ENCODE measurements at regions not wholly inside any gene's neighbourhood (a gene's known extent, or its start where the extent isn't known, plus 50 kb on each side); places are given as distances from the start of the nearest gene placed in this dataset.

GRCh38 chr4:138666366-138666765 is 349.2 kb upstream of the NOCT start:
- no peak overlapping the region for H3K4me2 ChIP-seq (ENCODE audit: low read length)
- no peak overlapping the region for H3K27ac ChIP-seq (ENCODE audit: low read length)
- no peaks in the 10 kb centered on the region for H3K27me3 ChIP-seq (ENCODE audit: low read length)
- peaks cover 7% of the 10 kb centered on the region; the same call in 1 of the 2 replicates for H3K4me1 ChIP-seq (ENCODE audit: insufficient read depth, low read length)
- no TSS peak for BruUV-seq (replicated peaks)
- H3K9ac ChIP-seq (ENCODE audit: low read length): no peak overlapping the region
- no peaks in the 10 kb centered on the region for H3K9me2 ChIP-seq (replicated peaks; ENCODE audit: low read length)
- H3K36me3 ChIP-seq (ENCODE audit: low read depth, low read length): no peaks in the 10 kb centered on the region
- POLR2A ChIA-PET (ENCODE audit: unreplicated experiment): no interaction called here
- intact Hi-C loops (cut with micrococcal nuclease): no loop called here
- H2AFZ ChIP-seq (ENCODE audit: low read length): no peak overlapping the region
- ATAC-seq (no peak), DNase-seq (no peak)
- CTCF ChIA-PET: no interaction called here
- no peaks in the 10 kb centered on the region for H3K79me2 ChIP-seq (ENCODE audit: low read length)
- TF ChIP-seq EZH2 (IDR thresholded peaks at IDR 0.05; ENCODE audit: low read length, unreplicated experiment) (no peak), CTCF (conservative IDR thresholded peaks at IDR 0.05; ENCODE audit: low read depth, low read length) (no peak), EZH2phosphoT487 (IDR thresholded peaks at IDR 0.05; ENCODE audit: borderline replicate concordance, low read length) (no peak)
- no peaks in the 10 kb centered on the region for H4K20me1 ChIP-seq (ENCODE audit: low read length)
- H3K9me3 ChIP-seq (ENCODE audit: low read length): no peaks in the 10 kb centered on the region
- H3K4me3 ChIP-seq (ENCODE audit: low read length): no peak overlapping the region
- H3F3A ChIP-seq (ENCODE audit: low read length, unreplicated experiment): no peaks in the 10 kb centered on the region

- Histone ChIP-seq H3K9me3 (ENCODE audit: low read length) (no peaks in the 10 kb centered on the region), H3K4me3 (ENCODE audit: low read length) (no peak overlapping the region), H4K20me1 (ENCODE audit: low read length) (no peaks in the 10 kb centered on the region), H3F3A (ENCODE audit: low read length, unreplicated experiment) (no peaks in the 10 kb centered on the region), H3K4me2 (ENCODE audit: low read length) (no peak overlapping the region), H2AFZ (ENCODE audit: low read length) (no peak overlapping the region), H3K79me2 (ENCODE audit: low read length) (no peaks in the 10 kb centered on the region), H3K27me3 (ENCODE audit: low read length) (no peaks in the 10 kb centered on the region), H3K9ac (ENCODE audit: low read length) (no peak overlapping the region), H3K36me3 (ENCODE audit: low read depth, low read length) (no peaks in the 10 kb centered on the region), H3K27ac (ENCODE audit: low read length) (no peak overlapping the region), H3K9me2 (replicated peaks; ENCODE audit: low read length) (no peaks in the 10 kb centered on the region), H3K4me1 (ENCODE audit: insufficient read depth, low read length) (peaks cover 7% of the 10 kb centered on the region; the same call in 1 of the 2 replicates)
- ChIA-PET POLR2A (ENCODE audit: unreplicated experiment) (no interaction called here), CTCF (no interaction called here)
- ATAC-seq (no peak), DNase-seq (no peak)
- TF ChIP-seq EZH2 (IDR thresholded peaks at IDR 0.05; ENCODE audit: low read length, unreplicated experiment) (no peak), CTCF (conservative IDR thresholded peaks at IDR 0.05; ENCODE audit: low read depth, low read length) (no peak), EZH2phosphoT487 (IDR thresholded peaks at IDR 0.05; ENCODE audit: borderline replicate concordance, low read length) (no peak)
- BruUV-seq (replicated peaks): no TSS peak
- intact Hi-C loops (cut with micrococcal nuclease): no loop called here
Observed at GRCh38 chr4:138665851-138666250, 349.7 kb upstream of the NOCT start.

- BruUV-seq (replicated peaks): no TSS peak
- Histone ChIP-seq H3K4me1 (ENCODE audit: insufficient read depth, low read length) (peaks cover 17% of the 10 kb centered on the region), H3K79me2 (ENCODE audit: low read length) (no peaks in the 10 kb centered on the region), H2AFZ (ENCODE audit: low read length) (no peak overlapping the region), H3K4me2 (ENCODE audit: low read length) (no peak overlapping the region), H3F3A (ENCODE audit: low read length, unreplicated experiment) (no peaks in the 10 kb centered on the region), H3K9ac (ENCODE audit: low read length) (no peak overlapping the region), H3K4me3 (ENCODE audit: low read length) (no peak overlapping the region), H3K36me3 (ENCODE audit: low read depth, low read length) (no peaks in the 10 kb centered on the region), H3K27ac (ENCODE audit: low read length) (no peak overlapping the region), H3K9me3 (ENCODE audit: low read length) (no peaks in the 10 kb centered on the region), H3K27me3 (ENCODE audit: low read length) (no peaks in the 10 kb centered on the region), H3K9me2 (replicated peaks; ENCODE audit: low read length) (no peaks in the 10 kb centered on the region), H4K20me1 (ENCODE audit: low read length) (no peaks in the 10 kb centered on the region)
- TF ChIP-seq EZH2phosphoT487 (IDR thresholded peaks at IDR 0.05; ENCODE audit: borderline replicate concordance, low read length) (no peak), CTCF (conservative IDR thresholded peaks at IDR 0.05; ENCODE audit: low read depth, low read length) (no peak), EZH2 (IDR thresholded peaks at IDR 0.05; ENCODE audit: low read length, unreplicated experiment) (no peak)
- ChIA-PET CTCF (no interaction called here), POLR2A (ENCODE audit: unreplicated experiment) (no interaction called here)
- intact Hi-C loops (cut with micrococcal nuclease): no loop called here
- DNase-seq (no peak), ATAC-seq (no peak)
Observed at GRCh38 chr4:138663883-138664282, 351.7 kb upstream of the NOCT start.

Data from PC-3 (cell line).